A673 (cell line): ENCODE measurements at regions not wholly inside any gene's neighbourhood (a gene's known extent, or its start where the extent isn't known, plus 50 kb on each side); places are given as distances from the start of the nearest gene placed in this dataset.

ENCODE experiments used
- BruUV-seq: library from RNA; stranded (reverse); fragments of 400-500 nt; replicated peaks from 2 replicates; lab custom pipeline; 2021; lab: Mats Ljungman, UMichigan
- CTCF ChIA-PET: fragments of 300-600 bp; sonication (Branson Sonifier 250); formaldehyde crosslinking; loops from one replicate; lab custom pipeline; 2022; ENCODE audit warnings: antibody characterized with exemption; lab: Charles Lee
- POLR2A ChIA-PET: fragments of 300-600 bp; sonication (Branson Sonifier 250); formaldehyde crosslinking; loops from one replicate; lab custom pipeline; 2022; ENCODE audit warnings: antibody characterized with exemption; ENCODE audit not compliant: low non-redundant PET; lab: Charles Lee
- DNase-seq: peaks from one replicate; pipeline ENCODE4 v3.0.0-alpha.2; 2015; ENCODE audit warnings: low spot score
- H3K27ac ChIP-seq: fragments of 200-600 bp; sonication (generic); 2 replicates; pipeline ENCODE4 v1.5.1; 2016; ENCODE audit warnings: mixed run types, low read depth, mild to moderate bottlenecking, mixed read lengths, antibody characterized with exemption, low read length; ENCODE audit not compliant: poor library complexity, severe bottlenecking
- H3K27me3 ChIP-seq: fragments of 200-600 bp; sonication (generic); replicated peaks from 2 replicates; pipeline ENCODE4 v1.6.1; 2017; ENCODE audit warnings: mixed run types, low read depth, mild to moderate bottlenecking, mixed read lengths, antibody characterized with exemption, low read length; ENCODE audit not compliant: insufficient read depth, poor library complexity
- H3K36me3 ChIP-seq: fragments of 200-600 bp; sonication (generic); 2 replicates; pipeline ENCODE4 v1.6.1; 2016; ENCODE audit warnings: mixed run types, mild to moderate bottlenecking, mixed read lengths, antibody characterized with exemption, low read length; ENCODE audit not compliant: insufficient read depth, poor library complexity, severe bottlenecking
- H3K4me1 ChIP-seq: fragments of 200-600 bp; sonication (generic); 2 replicates; pipeline ENCODE4 v1.6.1; 2017; ENCODE audit warnings: mixed run types, mild to moderate bottlenecking, mixed read lengths, antibody characterized with exemption, low read length; ENCODE audit not compliant: insufficient read depth, poor library complexity, severe bottlenecking
- H3K4me3 ChIP-seq: fragments of 200-600 bp; sonication (generic); 2 replicates; pipeline ENCODE4 v1.5.1; 2016; ENCODE audit warnings: low read depth, mixed run types, mild to moderate bottlenecking, mixed read lengths, low read length; ENCODE audit not compliant: poor library complexity, severe bottlenecking
- H3K9me3 ChIP-seq: fragments of 200-600 bp; sonication (generic); 2 replicates; pipeline ENCODE4 v1.6.1; 2016; ENCODE audit warnings: mixed run types, low read depth, mild to moderate bottlenecking, mixed read lengths, antibody characterized with exemption, low read length; ENCODE audit not compliant: poor library complexity, severe bottlenecking
- CTCF ChIP-seq: fragments of 300-800, 200-600 bp; sonication (generic); conservative IDR thresholded peaks from 2 replicates; pipeline ENCODE4 v1.5.1; 2017; ENCODE audit warnings: low read depth, mild to moderate bottlenecking, antibody characterized with exemption, low read length, moderate library complexity, mixed read lengths
- EZH2 ChIP-seq: fragments of 200-600 bp; sonication (generic); IDR thresholded peaks from 2 replicates; pipeline ENCODE4 v1.6.1; 2017; ENCODE audit warnings: borderline replicate concordance, low read depth, mild to moderate bottlenecking, mixed read lengths, antibody characterized with exemption, low read length; ENCODE audit not compliant: poor library complexity, severe bottlenecking
- intact Hi-C: fragments of 100-400 bp; cut with micrococcal nuclease; formaldehyde crosslinking; loops from one replicate; pipeline ENCODE4 v1.10.0; 2022; ENCODE audit not compliant: unreplicated experiment

GRCh38 chr20:23279836-23280235, 70.8 kb upstream of the NXT1 start:
- TF ChIP-seq EZH2, result no peak
- TF ChIP-seq CTCF, result no peak
- no peak overlapping the region for H3K4me3 ChIP-seq
- H3K4me1 ChIP-seq, result no peaks in the 10 kb centered on the region
- intact Hi-C loops, result no loop called here
- DNase-seq, result no peak
- no TSS peak for BruUV-seq
- ChIA-PET CTCF (no interaction called here), POLR2A (interaction anchor here (0.5 kb wide), 1 partner anchor 40 kb away, joined by 9 read pairs; no protein-coding TSS in a partner anchor)
- no peaks in the 10 kb centered on the region for H3K27me3 ChIP-seq
- H3K27ac ChIP-seq, result no peak overlapping the region
- H3K9me3 ChIP-seq, result no peaks in the 10 kb centered on the region
- H3K36me3 ChIP-seq, result no peaks in the 10 kb centered on the region

- BruUV-seq, result no TSS peak
- POLR2A ChIA-PET, result no interaction called here
Observed at GRCh38 chr20:23278172-23278571, 72.4 kb upstream of the NXT1 start.

GRCh38 chr20:23277316-23277715, 73.3 kb upstream of the NXT1 start:
- intact Hi-C loops, result no loop called here
- H3K4me3 ChIP-seq, result no peak overlapping the region
- CTCF ChIA-PET, result no interaction called here
- no peak for DNase-seq
- no peaks in the 10 kb centered on the region for H3K36me3 ChIP-seq
- H3K27me3 ChIP-seq, result no peaks in the 10 kb centered on the region
- no peaks in the 10 kb centered on the region for H3K4me1 ChIP-seq
- POLR2A ChIA-PET, result no interaction called here
- no peaks in the 10 kb centered on the region for H3K9me3 ChIP-seq
- no peak overlapping the region for H3K27ac ChIP-seq
- no peak for TF ChIP-seq EZH2
- TF ChIP-seq CTCF, result no peak
- no TSS peak for BruUV-seq

More at GRCh38 chr20:23278172-23278571, 72.4 kb upstream of the NXT1 start:
- Histone ChIP-seq H3K4me1 (no peaks in the 10 kb centered on the region), H3K9me3 (no peaks in the 10 kb centered on the region), H3K36me3 (no peaks in the 10 kb centered on the region), H3K4me3 (no peak overlapping the region), H3K27ac (no peak overlapping the region), H3K27me3 (no peaks in the 10 kb centered on the region)
- intact Hi-C loops, result no loop called here
- DNase-seq, result no peak
- CTCF ChIA-PET, result no interaction called here
- TF ChIP-seq EZH2, result no peak
- TF ChIP-seq CTCF, result no peak
